H1 (cell line): ENCODE measurements at regions not wholly inside any gene's neighbourhood (a gene's known extent, or its start where the extent isn't known, plus 50 kb on each side); places are given as distances from the start of the nearest gene placed in this dataset.

ENCODE experiments used
- ATF2 ChIP-seq: IDR thresholded peaks from 2 replicates; pipeline ENCODE4 v1.6.1; 2012; ENCODE audit warnings: low read length, inconsistent platforms
- EZH2 ChIP-seq: fragments of 200-600 bp; sonication (generic); IDR thresholded peaks from 2 replicates; pipeline ENCODE4 v1.7.1; 2012; ENCODE audit warnings: low read depth, mild to moderate bottlenecking, moderate library complexity, low read length, inconsistent platforms; ENCODE audit not compliant: severe bottlenecking

DNA sequence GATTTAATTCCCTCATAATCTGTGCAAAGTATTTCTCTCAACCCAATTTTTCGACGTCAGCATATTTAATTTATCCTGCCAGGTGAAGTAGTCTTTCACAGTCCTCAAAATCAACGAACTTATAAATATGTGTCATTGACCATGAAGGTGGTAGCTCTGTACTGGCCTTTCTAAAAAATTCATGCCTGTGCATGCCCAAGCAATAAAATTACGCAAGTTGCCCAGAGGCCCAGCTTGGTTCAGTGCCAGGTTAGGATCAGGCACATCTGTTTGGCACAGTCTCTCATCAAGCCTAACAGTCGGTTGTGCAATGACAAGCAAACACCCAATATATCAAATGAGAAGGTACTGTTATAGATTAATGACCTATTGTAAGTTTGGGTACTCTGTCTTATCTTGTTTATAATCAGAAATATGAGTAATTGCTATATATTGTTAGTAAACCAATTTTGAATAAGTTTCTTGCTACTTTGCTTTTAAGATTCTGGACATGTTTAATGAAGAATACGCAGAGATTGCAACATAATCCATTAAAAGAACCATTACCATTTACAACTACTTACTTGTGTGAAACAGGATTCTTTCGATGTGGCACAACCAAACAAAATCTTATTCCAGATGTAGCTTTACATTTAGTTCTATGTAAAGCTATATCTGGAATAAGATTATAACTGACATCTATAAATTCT, 159.0 kb upstream of the IL12A start (continued):
- TF ChIP-seq ATF2 (no peak), EZH2 (no peak)
